A172 (cell line): ENCODE measurements at regions not wholly inside any gene's neighbourhood (a gene's known extent, or its start where the extent isn't known, plus 50 kb on each side); places are given as distances from the start of the nearest gene placed in this dataset.

Source experiments
- DNase-seq: peaks from one replicate; pipeline ENCODE4 v3.0.0-alpha.2; 2015; ENCODE audit warnings: low spot score

- DNase-seq: no peak
Measured at GRCh38 chr4:11604821-11605220, 176.1 kb upstream of the HS3ST1 start.

- no peak for DNase-seq
Measured at GRCh38 chr4:11603591-11604194, 175.0 kb upstream of the HS3ST1 start.

GRCh38 chr4:11602606-11603340, 174.1 kb upstream of the HS3ST1 start:
- no peak for DNase-seq

- no peak for DNase-seq
Measured at GRCh38 chr4:11599064-11599463, 170.4 kb upstream of the HS3ST1 start.

GRCh38 chr4:11598591-11598990, 169.9 kb upstream of the HS3ST1 start:
- no peak for DNase-seq

GRCh38 chr4:11597506-11597905, 168.8 kb upstream of the HS3ST1 start:
- no peak for DNase-seq

- DNase-seq: no peak
Measured at GRCh38 chr4:11596989-11597388, 168.3 kb upstream of the HS3ST1 start.

GRCh38 chr4:11593576-11594116, 165.0 kb upstream of the HS3ST1 start:
- no peak for DNase-seq

- no peak for DNase-seq
Measured at GRCh38 chr4:11592276-11592675, 163.6 kb upstream of the HS3ST1 start.

- DNase-seq: no peak
Measured at GRCh38 chr4:11590132-11590531, 161.4 kb upstream of the HS3ST1 start.

GRCh38 chr4:11589676-11590075, 161.0 kb upstream of the HS3ST1 start:
- no peak for DNase-seq

- no peak for DNase-seq
Measured at GRCh38 chr4:11587797-11588196, 159.1 kb upstream of the HS3ST1 start.

- no peak for DNase-seq
Measured at GRCh38 chr4:11585506-11585905, 156.8 kb upstream of the HS3ST1 start.

GRCh38 chr4:11568511-11568910, 139.8 kb upstream of the HS3ST1 start:
- no peak for DNase-seq

- no peak for DNase-seq
Measured at GRCh38 chr4:11566444-11567022, 137.8 kb upstream of the HS3ST1 start.

GRCh38 chr4:11565899-11566298, 137.2 kb upstream of the HS3ST1 start:
- no peak for DNase-seq

- no peak for DNase-seq
Measured at GRCh38 chr4:11565213-11565612, 136.5 kb upstream of the HS3ST1 start.

- DNase-seq: no peak
Measured at GRCh38 chr4:11564021-11564420, 135.3 kb upstream of the HS3ST1 start.

GRCh38 chr4:11549525-11549924, 120.8 kb upstream of the HS3ST1 start:
- no peak for DNase-seq

- DNase-seq: no peak
Measured at GRCh38 chr4:11548597-11549082, 119.9 kb upstream of the HS3ST1 start.

- no peak for DNase-seq
Measured at GRCh38 chr4:11546391-11547175, 117.9 kb upstream of the HS3ST1 start.

- DNase-seq: no peak
Measured at GRCh38 chr4:11545651-11546050, 117.0 kb upstream of the HS3ST1 start.
